Ishikawa (cell line): ENCODE measurements at regions not wholly inside any gene's neighbourhood (a gene's known extent, or its start where the extent isn't known, plus 50 kb on each side); places are given as distances from the start of the nearest gene placed in this dataset.

ENCODE experiments used
- EGR1 ChIP-seq: IDR thresholded peaks from 2 replicates; pipeline ENCODE4 v1.6.1; 2012
- EP300 ChIP-seq: IDR thresholded peaks from 2 replicates; pipeline ENCODE4 v1.6.1; 2012; ENCODE audit warnings: borderline replicate concordance
- REST ChIP-seq: IDR thresholded peaks from 2 replicates; pipeline ENCODE4 v1.6.1; 2012; ENCODE audit warnings: low read depth, mild to moderate bottlenecking
- YY1 ChIP-seq: IDR thresholded peaks from 2 replicates; pipeline ENCODE4 v1.6.1; 2012; ENCODE audit warnings: low read depth
- ZBTB7A ChIP-seq: IDR thresholded peaks from 2 replicates; pipeline ENCODE4 v1.6.1; 2012; ENCODE audit warnings: low read depth

GRCh38 chr3:38988955-38989354 is 62.8 kb downstream of the SCN11A start:
- TF ChIP-seq REST (no peak), YY1 (no peak), EGR1 (no peak), EP300 (no peak), ZBTB7A (no peak)
